ENCODE measurements at regions not wholly inside any gene's neighbourhood (a gene's known extent, or its start where the extent isn't known, plus 50 kb on each side); places are given as distances from the start of the nearest gene placed in this dataset.

- no peaks in the 10 kb centered on the region for H3K9me3 ChIP-seq
- intact Hi-C loops (cut with DNase I), result no loop called here
- H3K36me3 ChIP-seq, result no peaks in the 10 kb centered on the region
Measured at GRCh38 chr16:7976125-7976524, 614.2 kb downstream of the TMEM114 start.

DNA sequence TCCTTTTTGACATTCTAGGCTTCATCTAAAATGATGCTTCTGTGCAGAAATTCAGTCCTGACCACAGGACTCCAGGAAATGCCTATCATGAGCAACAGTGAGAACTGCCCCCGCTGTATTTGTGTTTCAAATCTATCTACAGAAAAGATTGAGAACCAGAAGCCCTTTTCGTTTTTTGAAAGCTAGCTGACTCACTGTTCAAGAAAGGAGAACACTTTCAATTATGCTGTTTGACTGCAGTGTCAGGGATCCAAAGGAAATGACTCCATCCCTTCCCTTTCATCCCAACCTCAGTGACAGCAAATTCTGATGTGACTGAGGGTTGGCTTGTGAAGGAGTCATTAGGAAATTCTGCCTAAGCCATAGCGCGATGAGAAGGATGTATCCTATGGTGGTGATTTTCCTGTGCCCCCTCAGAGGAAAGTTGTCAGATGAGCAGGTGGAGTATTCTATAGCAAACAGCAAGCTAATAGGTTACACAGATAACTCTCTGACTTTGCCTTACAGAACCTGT lies 622.3 kb downstream of the TMEM114 start:
- no peak overlapping the region for H3K27ac ChIP-seq

More at GRCh38 chr16:7976125-7976524, 614.2 kb downstream of the TMEM114 start:
- TF ChIP-seq, protein P1, sequence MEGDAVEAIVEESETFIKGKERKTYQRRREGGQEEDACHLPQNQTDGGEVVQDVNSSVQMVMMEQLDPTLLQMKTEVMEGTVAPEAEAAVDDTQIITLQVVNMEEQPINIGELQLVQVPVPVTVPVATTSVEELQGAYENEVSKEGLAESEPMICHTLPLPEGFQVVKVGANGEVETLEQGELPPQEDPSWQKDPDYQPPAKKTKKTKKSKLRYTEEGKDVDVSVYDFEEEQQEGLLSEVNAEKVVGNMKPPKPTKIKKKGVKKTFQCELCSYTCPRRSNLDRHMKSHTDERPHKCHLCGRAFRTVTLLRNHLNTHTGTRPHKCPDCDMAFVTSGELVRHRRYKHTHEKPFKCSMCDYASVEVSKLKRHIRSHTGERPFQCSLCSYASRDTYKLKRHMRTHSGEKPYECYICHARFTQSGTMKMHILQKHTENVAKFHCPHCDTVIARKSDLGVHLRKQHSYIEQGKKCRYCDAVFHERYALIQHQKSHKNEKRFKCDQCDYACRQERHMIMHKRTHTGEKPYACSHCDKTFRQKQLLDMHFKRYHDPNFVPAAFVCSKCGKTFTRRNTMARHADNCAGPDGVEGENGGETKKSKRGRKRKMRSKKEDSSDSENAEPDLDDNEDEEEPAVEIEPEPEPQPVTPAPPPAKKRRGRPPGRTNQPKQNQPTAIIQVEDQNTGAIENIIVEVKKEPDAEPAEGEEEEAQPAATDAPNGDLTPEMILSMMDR (IDR thresholded peaks at IDR 0.05), result no peak
- DNase-seq (ENCODE audit: low spot score in 2 of 2), result no peak
- H3K4me3 ChIP-seq, result no peak overlapping the region
- H3K27me3 ChIP-seq, result no peaks in the 10 kb centered on the region
- no peak overlapping the region for H3K27ac ChIP-seq
- H3K4me1 ChIP-seq, result no peaks in the 10 kb centered on the region

DNA sequence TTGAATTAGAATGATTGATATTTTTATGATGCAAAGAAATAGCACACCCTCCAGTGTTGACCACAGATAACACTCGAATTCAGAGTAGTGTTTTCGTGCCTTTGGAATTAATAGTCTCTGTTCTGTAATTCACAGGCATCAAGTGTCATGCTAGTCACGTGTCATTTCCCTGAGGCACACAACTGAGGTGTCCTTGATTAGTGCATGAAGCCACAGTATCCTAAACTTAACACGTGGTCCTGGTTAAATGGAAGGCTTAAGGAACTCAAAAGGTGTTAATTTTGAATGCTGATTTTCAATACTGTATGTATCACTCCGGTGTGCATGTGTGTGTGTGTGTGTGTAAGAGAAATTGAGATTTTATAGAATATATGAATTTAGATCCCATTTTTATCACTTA lies 625.6 kb downstream of the TMEM114 start:
- Histone ChIP-seq H3K4me1 (no peaks in the 10 kb centered on the region), H3K4me3 (no peak overlapping the region), H3K27me3 (no peaks in the 10 kb centered on the region), H3K9me3 (no peaks in the 10 kb centered on the region), H3K27ac (no peak overlapping the region), H3K36me3 (no peaks in the 10 kb centered on the region)
- DNase-seq (ENCODE audit: low spot score in 2 of 2), result no peak
- TF ChIP-seq, protein P1 (IDR thresholded peaks at IDR 0.05), result no peak
- intact Hi-C loops (cut with DNase I), result no loop called here

More for the DNA sequence above, 622.3 kb downstream of the TMEM114 start:
- no peak overlapping the region for H3K4me3 ChIP-seq
- TF ChIP-seq, protein P1 (IDR thresholded peaks at IDR 0.05), result no peak
- H3K27me3 ChIP-seq, result no peaks in the 10 kb centered on the region
- no peak for DNase-seq (ENCODE audit: low spot score in 2 of 2)
- intact Hi-C loops (cut with DNase I), result no loop called here
- H3K4me1 ChIP-seq, result no peaks in the 10 kb centered on the region
- H3K36me3 ChIP-seq, result no peaks in the 10 kb centered on the region
- H3K9me3 ChIP-seq, result no peaks in the 10 kb centered on the region

DNA sequence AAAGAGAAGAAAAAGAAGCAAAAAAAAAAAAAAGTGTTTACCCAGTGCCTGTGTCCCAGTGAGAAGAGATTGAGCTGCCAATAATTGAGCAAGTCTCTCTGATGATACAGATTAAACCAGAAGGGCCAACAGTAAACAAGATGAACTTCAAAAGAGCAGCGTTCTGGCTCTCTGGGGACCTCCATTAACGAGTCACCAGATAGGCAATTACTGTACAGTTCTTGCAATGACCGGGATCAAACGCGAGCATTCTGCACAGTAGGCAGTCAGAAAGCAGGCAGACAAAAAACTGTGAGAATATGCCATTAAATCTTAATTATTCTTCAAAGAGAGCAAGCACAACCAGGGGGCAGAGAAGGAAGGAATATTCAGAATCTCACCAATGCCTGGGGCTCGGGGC lies 626.1 kb downstream of the TMEM114 start:
- intact Hi-C loops (cut with DNase I), result no loop called here
- Histone ChIP-seq H3K9me3 (no peaks in the 10 kb centered on the region), H3K4me1 (no peaks in the 10 kb centered on the region), H3K36me3 (no peaks in the 10 kb centered on the region), H3K27me3 (no peaks in the 10 kb centered on the region), H3K4me3 (no peak overlapping the region), H3K27ac (no peak overlapping the region)
- no peak for DNase-seq (ENCODE audit: low spot score in 2 of 2)
- TF ChIP-seq, protein P1 (IDR thresholded peaks at IDR 0.05), result no peak

DNA sequence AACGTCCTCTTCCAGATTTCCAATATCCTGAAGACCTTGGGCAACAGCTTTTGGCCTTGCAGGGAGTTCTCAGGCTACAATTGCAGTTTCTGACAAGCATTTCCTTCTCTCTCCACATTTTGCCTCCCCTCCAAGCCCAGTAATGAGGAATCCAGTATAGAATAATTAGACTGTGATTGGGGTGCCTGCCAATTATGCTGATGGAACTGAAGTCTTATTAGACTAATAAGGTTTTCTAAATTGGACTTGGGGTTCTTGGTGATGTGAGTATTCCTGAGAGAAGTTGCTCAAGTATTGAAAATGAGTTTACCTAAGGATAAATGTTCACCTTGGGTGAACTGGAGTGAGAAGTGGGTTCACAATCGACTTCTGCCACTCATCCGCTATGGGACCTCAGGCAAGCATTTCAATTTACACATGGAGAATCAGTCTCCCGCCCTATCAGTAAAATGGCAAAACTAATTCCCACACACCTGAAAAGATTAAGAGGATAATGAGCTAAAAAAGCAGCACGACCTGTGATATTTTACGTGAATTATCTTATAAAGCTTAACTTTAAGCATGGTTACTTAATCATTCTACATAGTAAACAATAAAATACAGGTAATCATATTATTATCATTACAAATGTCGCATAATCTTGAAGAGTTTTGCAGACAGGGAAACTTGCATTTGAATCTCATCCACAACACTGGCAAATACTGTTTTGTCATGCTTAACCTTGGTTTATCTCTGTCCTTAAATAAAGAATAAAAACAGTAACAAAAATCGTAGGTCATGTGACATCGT lies 628.0 kb downstream of the TMEM114 start:
- no peak for DNase-seq (ENCODE audit: low spot score in 2 of 2)
- H3K27ac ChIP-seq, result no peak overlapping the region
- intact Hi-C loops (cut with DNase I), result no loop called here
- H3K4me1 ChIP-seq, result no peaks in the 10 kb centered on the region
- H3K9me3 ChIP-seq, result no peaks in the 10 kb centered on the region
- no peaks in the 10 kb centered on the region for H3K36me3 ChIP-seq
- no peak overlapping the region for H3K4me3 ChIP-seq
- H3K27me3 ChIP-seq, result no peaks in the 10 kb centered on the region
- TF ChIP-seq, protein P1 (IDR thresholded peaks at IDR 0.05), result no peak
